ENCODE measurements at regions not wholly inside any gene's neighbourhood (a gene's known extent, or its start where the extent isn't known, plus 50 kb on each side); places are given as distances from the start of the nearest gene placed in this dataset.

- Histone ChIP-seq H3K4me1 (ENCODE audit: insufficient read depth, low read length) (peaks cover 21% of the 10 kb centered on the region), H3K79me2 (ENCODE audit: low read length) (no peaks in the 10 kb centered on the region), H4K20me1 (ENCODE audit: low read length) (no peaks in the 10 kb centered on the region), H3K4me2 (ENCODE audit: low read length) (no peak overlapping the region), H3K9ac (ENCODE audit: low read length) (no peak overlapping the region), H3F3A (ENCODE audit: low read length, unreplicated experiment) (peaks cover 8% of the 10 kb centered on the region), H3K9me2 (replicated peaks; ENCODE audit: low read length) (no peaks in the 10 kb centered on the region), H3K27me3 (ENCODE audit: low read length) (no peaks in the 10 kb centered on the region), H3K4me3 (ENCODE audit: low read length) (no peak overlapping the region), H3K36me3 (ENCODE audit: low read depth, low read length) (no peaks in the 10 kb centered on the region), H3K9me3 (ENCODE audit: low read length) (no peaks in the 10 kb centered on the region), H2AFZ (ENCODE audit: low read length) (no peak overlapping the region), H3K27ac (ENCODE audit: low read length) (no peak overlapping the region)
- intact Hi-C loops (cut with micrococcal nuclease), result no loop called here
- CTCF ChIA-PET, result no interaction called here
- ATAC-seq, result no peak
- POLR2A ChIA-PET (ENCODE audit: unreplicated experiment), result no interaction called here
- DNase-seq, result no peak
- BruUV-seq (replicated peaks), result no TSS peak
- TF ChIP-seq EZH2 (IDR thresholded peaks at IDR 0.05; ENCODE audit: low read length, unreplicated experiment) (no peak), CTCF (conservative IDR thresholded peaks at IDR 0.05; ENCODE audit: low read depth, low read length) (no peak), EZH2phosphoT487 (IDR thresholded peaks at IDR 0.05; ENCODE audit: borderline replicate concordance, low read length) (no peak)
These were observed 99.6 kb upstream of the TNFAIP3 start for GRCh38 chr6:137767465-137767864.

GRCh38 chr6:137767911-137768690 is 99.0 kb upstream of the TNFAIP3 start:
- TF ChIP-seq EZH2phosphoT487 (IDR thresholded peaks at IDR 0.05; ENCODE audit: borderline replicate concordance, low read length) (no peak), EZH2 (IDR thresholded peaks at IDR 0.05; ENCODE audit: low read length, unreplicated experiment) (no peak), CTCF (conservative IDR thresholded peaks at IDR 0.05; ENCODE audit: low read depth, low read length) (no peak)
- Histone ChIP-seq H3K79me2 (ENCODE audit: low read length) (no peaks in the 10 kb centered on the region), H2AFZ (ENCODE audit: low read length) (no peak overlapping the region), H3K4me3 (ENCODE audit: low read length) (no peak overlapping the region), H3K9ac (ENCODE audit: low read length) (no peak overlapping the region), H3K4me1 (ENCODE audit: insufficient read depth, low read length) (peaks cover 21% of the 10 kb centered on the region), H3K4me2 (ENCODE audit: low read length) (no peak overlapping the region), H3K36me3 (ENCODE audit: low read depth, low read length) (no peaks in the 10 kb centered on the region), H3K9me2 (replicated peaks; ENCODE audit: low read length) (no peaks in the 10 kb centered on the region), H3K27ac (ENCODE audit: low read length) (no peak overlapping the region), H3F3A (ENCODE audit: low read length, unreplicated experiment) (peaks cover 8% of the 10 kb centered on the region), H3K27me3 (ENCODE audit: low read length) (no peaks in the 10 kb centered on the region), H4K20me1 (ENCODE audit: low read length) (no peaks in the 10 kb centered on the region), H3K9me3 (ENCODE audit: low read length) (no peaks in the 10 kb centered on the region)
- CTCF ChIA-PET, result no interaction called here
- ATAC-seq (no peak), DNase-seq (no peak)
- POLR2A ChIA-PET (ENCODE audit: unreplicated experiment), result no interaction called here
- BruUV-seq (replicated peaks), result no TSS peak
- intact Hi-C loops (cut with micrococcal nuclease), result no loop called here

- no peak for ATAC-seq
- Histone ChIP-seq H3K27ac (ENCODE audit: low read length) (no peak overlapping the region), H3K9me3 (ENCODE audit: low read length) (no peaks in the 10 kb centered on the region), H3K79me2 (ENCODE audit: low read length) (no peaks in the 10 kb centered on the region), H3K4me2 (ENCODE audit: low read length) (no peak overlapping the region), H3K4me3 (ENCODE audit: low read length) (no peak overlapping the region), H4K20me1 (ENCODE audit: low read length) (no peaks in the 10 kb centered on the region), H3K27me3 (ENCODE audit: low read length) (no peaks in the 10 kb centered on the region), H3K9ac (ENCODE audit: low read length) (no peak overlapping the region), H2AFZ (ENCODE audit: low read length) (no peak overlapping the region), H3F3A (ENCODE audit: low read length, unreplicated experiment) (peaks cover 6% of the 10 kb centered on the region), H3K4me1 (ENCODE audit: insufficient read depth, low read length) (peaks cover 14% of the 10 kb centered on the region), H3K36me3 (ENCODE audit: low read depth, low read length) (no peaks in the 10 kb centered on the region), H3K9me2 (replicated peaks; ENCODE audit: low read length) (no peaks in the 10 kb centered on the region)
- ChIA-PET CTCF (no interaction called here), POLR2A (ENCODE audit: unreplicated experiment) (no interaction called here)
- DNase-seq, result no peak
- TF ChIP-seq EZH2 (IDR thresholded peaks at IDR 0.05; ENCODE audit: low read length, unreplicated experiment), result no peak
- TF ChIP-seq CTCF (conservative IDR thresholded peaks at IDR 0.05; ENCODE audit: low read depth, low read length), result no peak
- no peak for TF ChIP-seq EZH2phosphoT487 (IDR thresholded peaks at IDR 0.05; ENCODE audit: borderline replicate concordance, low read length)
- no TSS peak for BruUV-seq (replicated peaks)
- intact Hi-C loops (cut with micrococcal nuclease), result no loop called here
These were observed 98.1 kb upstream of the TNFAIP3 start for GRCh38 chr6:137768935-137769334.

All from PC-3 (cell line).